HG03442 (cell line): ENCODE measurements at regions not wholly inside any gene's neighbourhood (a gene's known extent, or its start where the extent isn't known, plus 50 kb on each side); places are given as distances from the start of the nearest gene placed in this dataset.
A peak's percentile ranks its signal among the peaks of the same experiment; 100 is the strongest.
"Not testable (repeated sequence)": the region's sequence is repeated elsewhere in the genome, so short reads cannot be mapped to it uniquely, and the experiment has no call there.

Source experiments
- ATAC-seq: cut with Tn5 transposase; IDR thresholded peaks from one replicate; pipeline ENCODE4 v1.9.1; 2021; ENCODE audit warnings: mild to moderate bottlenecking, moderate library complexity; ENCODE audit not compliant: unreplicated experiment

- ATAC-seq = peak; percentile 90
Observed at GRCh38 chr2:39837856-39838453, 58.9 kb upstream of the THUMPD2 start.

GRCh38 chr2:39836638-39837037, 57.6 kb upstream of the THUMPD2 start:
- no peak for ATAC-seq

GRCh38 chr2:39834426-39834825, 55.4 kb upstream of the THUMPD2 start:
- no peak for ATAC-seq

GRCh38 chr2:39830610-39831009, 51.6 kb upstream of the THUMPD2 start:
- not testable (repeated sequence) for ATAC-seq
